ENCODE measurements at regions not wholly inside any gene's neighbourhood (a gene's known extent, or its start where the extent isn't known, plus 50 kb on each side); places are given as distances from the start of the nearest gene placed in this dataset.
A peak's percentile ranks its signal among the peaks of the same experiment; 100 is the strongest.
"Not testable (repeated sequence)": the region's sequence is repeated elsewhere in the genome, so short reads cannot be mapped to it uniquely, and the experiment has no call there.

DNA sequence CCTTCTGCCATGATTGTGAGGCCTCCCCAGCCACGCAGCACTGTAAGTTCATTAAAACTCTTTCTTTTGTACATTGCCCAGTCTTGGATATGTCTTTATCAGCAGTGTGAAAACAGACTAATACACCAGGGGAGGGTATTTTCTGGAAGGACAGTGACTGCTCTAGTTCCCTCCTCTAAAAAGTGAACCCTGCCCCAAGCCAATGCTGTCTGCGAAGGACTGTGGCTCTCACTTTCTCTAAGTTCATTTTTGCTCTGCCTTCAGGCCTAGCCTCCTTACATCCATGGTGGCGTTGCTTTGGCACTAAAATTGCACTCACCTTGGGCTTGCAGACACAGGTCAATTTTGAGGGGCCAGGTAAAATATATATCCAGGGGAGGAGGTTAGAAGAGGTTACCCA lies 323.0 kb downstream of the VRK1 start:
- H3K9me3 ChIP-seq (ENCODE audit: severe bottlenecking): no peaks in the 10 kb centered on the region
- H3K4me1 ChIP-seq (ENCODE audit: insufficient read depth, poor library complexity, severe bottlenecking): no peaks in the 10 kb centered on the region
- ATAC-seq (ENCODE audit: low read depth) (no peak), DNase-seq (ENCODE audit: low spot score) (no peak)
- TF ChIP-seq, protein P1, sequence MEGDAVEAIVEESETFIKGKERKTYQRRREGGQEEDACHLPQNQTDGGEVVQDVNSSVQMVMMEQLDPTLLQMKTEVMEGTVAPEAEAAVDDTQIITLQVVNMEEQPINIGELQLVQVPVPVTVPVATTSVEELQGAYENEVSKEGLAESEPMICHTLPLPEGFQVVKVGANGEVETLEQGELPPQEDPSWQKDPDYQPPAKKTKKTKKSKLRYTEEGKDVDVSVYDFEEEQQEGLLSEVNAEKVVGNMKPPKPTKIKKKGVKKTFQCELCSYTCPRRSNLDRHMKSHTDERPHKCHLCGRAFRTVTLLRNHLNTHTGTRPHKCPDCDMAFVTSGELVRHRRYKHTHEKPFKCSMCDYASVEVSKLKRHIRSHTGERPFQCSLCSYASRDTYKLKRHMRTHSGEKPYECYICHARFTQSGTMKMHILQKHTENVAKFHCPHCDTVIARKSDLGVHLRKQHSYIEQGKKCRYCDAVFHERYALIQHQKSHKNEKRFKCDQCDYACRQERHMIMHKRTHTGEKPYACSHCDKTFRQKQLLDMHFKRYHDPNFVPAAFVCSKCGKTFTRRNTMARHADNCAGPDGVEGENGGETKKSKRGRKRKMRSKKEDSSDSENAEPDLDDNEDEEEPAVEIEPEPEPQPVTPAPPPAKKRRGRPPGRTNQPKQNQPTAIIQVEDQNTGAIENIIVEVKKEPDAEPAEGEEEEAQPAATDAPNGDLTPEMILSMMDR (IDR thresholded peaks at IDR 0.05; ENCODE audit: poor library complexity, severe bottlenecking): no peak
- H3K27me3 ChIP-seq (ENCODE audit: insufficient read depth, poor library complexity, severe bottlenecking): no peaks in the 10 kb centered on the region
- no peak overlapping the region for H3K27ac ChIP-seq (ENCODE audit: poor library complexity, severe bottlenecking)
- no peaks in the 10 kb centered on the region for H3K36me3 ChIP-seq (ENCODE audit: low read depth)
- no peak overlapping the region for H3K4me3 ChIP-seq (ENCODE audit: severe bottlenecking)

DNA sequence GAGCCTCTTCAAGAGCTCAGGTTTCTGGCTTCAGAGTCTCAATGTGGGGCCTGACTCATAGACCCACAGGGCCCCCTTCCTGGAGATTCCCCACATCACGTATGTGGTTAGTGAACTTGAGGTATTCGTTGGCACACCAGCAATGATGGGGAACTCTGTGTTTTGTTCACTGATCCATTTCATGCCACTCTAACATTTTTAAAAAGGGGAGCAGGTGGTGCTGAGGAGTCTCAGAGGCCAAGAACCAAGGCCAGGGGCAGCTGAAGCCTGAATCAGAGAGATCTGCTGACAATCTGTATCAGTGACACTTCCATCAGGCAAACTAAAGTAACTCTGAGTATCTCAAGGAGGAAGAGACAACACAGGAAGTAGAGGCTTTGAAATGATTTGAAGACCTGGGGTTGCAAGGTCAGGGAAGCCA lies 323.4 kb downstream of the VRK1 start:
- H3K27ac ChIP-seq (ENCODE audit: poor library complexity, severe bottlenecking): no peak overlapping the region
- TF ChIP-seq, protein P1 (IDR thresholded peaks at IDR 0.05; ENCODE audit: poor library complexity, severe bottlenecking): no peak
- no peaks in the 10 kb centered on the region for H3K4me1 ChIP-seq (ENCODE audit: insufficient read depth, poor library complexity, severe bottlenecking)
- H3K27me3 ChIP-seq (ENCODE audit: insufficient read depth, poor library complexity, severe bottlenecking): no peaks in the 10 kb centered on the region
- no peaks in the 10 kb centered on the region for H3K9me3 ChIP-seq (ENCODE audit: severe bottlenecking)
- no peak overlapping the region for H3K4me3 ChIP-seq (ENCODE audit: severe bottlenecking)
- no peaks in the 10 kb centered on the region for H3K36me3 ChIP-seq (ENCODE audit: low read depth)
- DNase-seq (ENCODE audit: low spot score) (no peak), ATAC-seq (ENCODE audit: low read depth) (0 out of 3 replicates have a peak, but pooled peaks have one; percentile 33)

DNA sequence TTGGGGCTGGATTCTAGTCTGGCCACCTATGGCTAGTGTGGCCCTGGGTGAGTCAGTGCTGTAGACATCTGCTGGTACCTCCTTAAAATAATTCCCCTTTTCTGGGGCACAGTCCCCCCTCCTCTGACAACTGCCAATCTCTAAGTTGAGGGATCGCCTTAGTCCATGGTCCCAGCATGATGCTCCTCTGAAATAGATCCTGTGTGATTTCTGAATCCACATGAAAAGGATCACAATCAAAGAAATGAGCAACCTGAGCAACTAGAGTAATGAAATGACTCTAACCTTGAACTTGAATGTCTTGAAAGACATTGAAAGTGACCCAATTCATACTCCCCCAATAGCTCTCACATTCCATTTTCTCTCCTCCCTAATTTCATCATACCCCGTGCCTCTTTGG lies 332.5 kb downstream of the VRK1 start:
- TF ChIP-seq, protein P1 (IDR thresholded peaks at IDR 0.05; ENCODE audit: poor library complexity, severe bottlenecking): no peak
- DNase-seq (ENCODE audit: low spot score) (no peak), ATAC-seq (ENCODE audit: low read depth) (no peak)
- Histone ChIP-seq H3K27me3 (ENCODE audit: insufficient read depth, poor library complexity, severe bottlenecking) (no peaks in the 10 kb centered on the region), H3K4me1 (ENCODE audit: insufficient read depth, poor library complexity, severe bottlenecking) (no peaks in the 10 kb centered on the region), H3K27ac (ENCODE audit: poor library complexity, severe bottlenecking) (no peak overlapping the region), H3K9me3 (ENCODE audit: severe bottlenecking) (no peaks in the 10 kb centered on the region), H3K4me3 (ENCODE audit: severe bottlenecking) (no peak overlapping the region), H3K36me3 (ENCODE audit: low read depth) (no peaks in the 10 kb centered on the region)

DNA sequence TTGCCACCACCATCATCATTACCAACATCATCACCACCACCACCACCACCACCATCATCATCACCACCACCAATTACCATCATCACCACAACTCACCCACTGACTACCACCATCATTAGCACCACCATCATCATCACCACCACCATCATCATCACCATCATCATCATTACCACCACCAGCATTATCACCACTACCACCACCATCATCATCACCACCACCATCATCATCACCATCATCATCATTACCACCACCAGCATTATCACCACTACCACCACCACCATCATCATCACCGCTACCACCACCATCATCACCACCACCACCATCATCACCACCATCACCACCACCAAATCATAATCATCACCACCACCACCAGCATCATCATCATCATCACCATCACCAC lies 338.7 kb downstream of the VRK1 start:
- H3K4me3 ChIP-seq (ENCODE audit: severe bottlenecking); H3K27me3 ChIP-seq (ENCODE audit: insufficient read depth, poor library complexity, severe bottlenecking); H3K9me3 ChIP-seq (ENCODE audit: severe bottlenecking); H3K4me1 ChIP-seq (ENCODE audit: insufficient read depth, poor library complexity, severe bottlenecking); DNase-seq (ENCODE audit: low spot score); H3K27ac ChIP-seq (ENCODE audit: poor library complexity, severe bottlenecking); H3K36me3 ChIP-seq (ENCODE audit: low read depth); ATAC-seq (ENCODE audit: low read depth): not testable (repeated sequence)

- H3K36me3 ChIP-seq (ENCODE audit: low read depth): no peaks in the 10 kb centered on the region
- H3K4me3 ChIP-seq (ENCODE audit: severe bottlenecking): no peak overlapping the region
- ATAC-seq (ENCODE audit: low read depth) (no peak), DNase-seq (ENCODE audit: low spot score) (no peak)
- TF ChIP-seq, protein P1 (IDR thresholded peaks at IDR 0.05; ENCODE audit: poor library complexity, severe bottlenecking): no peak
- no peaks in the 10 kb centered on the region for H3K27me3 ChIP-seq (ENCODE audit: insufficient read depth, poor library complexity, severe bottlenecking)
- H3K4me1 ChIP-seq (ENCODE audit: insufficient read depth, poor library complexity, severe bottlenecking): no peaks in the 10 kb centered on the region
- H3K27ac ChIP-seq (ENCODE audit: poor library complexity, severe bottlenecking): no peak overlapping the region
- H3K9me3 ChIP-seq (ENCODE audit: severe bottlenecking): no peaks in the 10 kb centered on the region
Observed at GRCh38 chr14:97137705-97138104, 340.5 kb downstream of the VRK1 start.

All from RWPE2 (cell line).